H1 (cell line): ENCODE measurements at regions not wholly inside any gene's neighbourhood (a gene's known extent, or its start where the extent isn't known, plus 50 kb on each side); places are given as distances from the start of the nearest gene placed in this dataset.

Experiments used
- CTCF ChIP-seq, 3 experiments: IDR thresholded peaks; 1 replicate in 2 of 3; 2 replicates in 1 of 3; pipeline versions ENCODE4 v1.5.1 to v1.6.1; 2011; ENCODE audit warnings: low read length in 3 of 3, mild to moderate bottlenecking in 3 of 3, inconsistent platforms in 2 of 3, low read depth in 1 of 3, moderate library complexity in 1 of 3; ENCODE audit not compliant: insufficient read depth in 1 of 3; ENCODE audit errors: control extremely low read depth in 1 of 3
- RAD21 ChIP-seq, 2 experiments: IDR thresholded peaks in 1 of 2; conservative IDR thresholded peaks in 1 of 2; 2 replicates each; pipeline ENCODE4 v1.6.1; 2011; ENCODE audit warnings: low read depth in 2 of 2, low read length in 2 of 2, improper control_type of control experiment in 1 of 2, inconsistent platforms in 1 of 2, mild to moderate bottlenecking in 1 of 2, moderate library complexity in 1 of 2

- TF ChIP-seq CTCF (IDR thresholded peaks at IDR 0.05; ENCODE audit: control extremely low read depth in 1 of 3, insufficient read depth in 1 of 3, low read depth in 1 of 3, low read length in 3 of 3) (no peak), RAD21 (IDR thresholded peaks at IDR 0.05 in 1 of 2, conservative IDR thresholded peaks at IDR 0.05 in 1 of 2; ENCODE audit: low read depth in 2 of 2, low read length in 2 of 2) (no peak)
These were observed 53.5 kb upstream of the ACAN start for GRCh38 chr15:88749699-88750098.
